H9 (cell line): ENCODE measurements at regions not wholly inside any gene's neighbourhood (a gene's known extent, or its start where the extent isn't known, plus 50 kb on each side); places are given as distances from the start of the nearest gene placed in this dataset.

Experiments
- DNase-seq: peaks from one replicate; pipeline ENCODE4 v3.0.0-alpha.2; 2017
- H2AFZ ChIP-seq: one replicate; pipeline ENCODE4 v1.6.1; 2013; ENCODE audit warnings: mild to moderate bottlenecking, low read length, control low read depth, moderate library complexity
- H2AK5ac ChIP-seq: 2 replicates; pipeline ENCODE4 v1.6.1; 2013; ENCODE audit warnings: low read length, control low read depth, mixed read lengths; ENCODE audit not compliant: insufficient read length
- H2BK120ac ChIP-seq: one replicate; pipeline ENCODE4 v1.6.1; 2013; ENCODE audit warnings: low read depth, mild to moderate bottlenecking, low read length, control low read depth, inconsistent platforms; ENCODE audit not compliant: poor library complexity, severe bottlenecking
- H2BK12ac ChIP-seq: 2 replicates; pipeline ENCODE4 v1.6.1; 2013; ENCODE audit warnings: low read length, control low read depth, mixed read lengths, low read depth; ENCODE audit not compliant: insufficient read length
- H2BK15ac ChIP-seq: 2 replicates; pipeline ENCODE4 v1.6.1; 2013; ENCODE audit warnings: low read depth, low read length, control low read depth
- H2BK20ac ChIP-seq: one replicate; pipeline ENCODE4 v1.6.1; 2013; ENCODE audit warnings: low read depth, mild to moderate bottlenecking, low read length, control low read depth, inconsistent platforms; ENCODE audit not compliant: poor library complexity, severe bottlenecking
- H2BK5ac ChIP-seq: 2 replicates; pipeline ENCODE4 v1.6.1; 2013; ENCODE audit warnings: low read length, control low read depth, mixed read lengths; ENCODE audit not compliant: insufficient read length
- H3K14ac ChIP-seq: 2 replicates; pipeline ENCODE4 v1.6.1; 2013; ENCODE audit warnings: low read length, control low read depth; ENCODE audit not compliant: insufficient read depth
- H3K18ac ChIP-seq: 2 replicates; pipeline ENCODE4 v1.6.1; 2013; ENCODE audit warnings: low read depth, mild to moderate bottlenecking, mixed read lengths, low read length, control low read depth; ENCODE audit not compliant: insufficient read length
- H3K23ac ChIP-seq: 2 replicates; pipeline ENCODE4 v1.6.1; 2013; ENCODE audit warnings: low read length, control low read depth, mixed read lengths, low read depth; ENCODE audit not compliant: insufficient read length
- H3K23me2 ChIP-seq: 2 replicates; pipeline ENCODE4 v1.6.1; 2013; ENCODE audit warnings: low read depth, mild to moderate bottlenecking, mixed read lengths, low read length, control low read depth; ENCODE audit not compliant: insufficient read length, poor library complexity, severe bottlenecking
- H3K27ac ChIP-seq: 2 replicates; pipeline ENCODE4 v1.5.1; 2013; ENCODE audit warnings: low read length, control low read depth, mixed read lengths, low read depth; ENCODE audit not compliant: insufficient read length
- H3K27me3 ChIP-seq: 2 replicates; pipeline ENCODE4 v1.6.1; 2013; ENCODE audit warnings: low read length, control low read depth, inconsistent platforms; ENCODE audit not compliant: insufficient read depth
- H3K4ac ChIP-seq: 2 replicates; pipeline ENCODE4 v1.6.1; 2013; ENCODE audit warnings: low read depth, mild to moderate bottlenecking, control low read depth, inconsistent platforms, low read length, moderate library complexity
- H3K4me1 ChIP-seq: 2 replicates; pipeline ENCODE4 v1.6.1; 2013; ENCODE audit warnings: low read length, control low read depth, inconsistent platforms; ENCODE audit not compliant: insufficient read depth
- H3K4me2 ChIP-seq: 2 replicates; pipeline ENCODE4 v1.6.1; 2013; ENCODE audit warnings: low read length, control low read depth, mixed read lengths; ENCODE audit not compliant: insufficient read length, insufficient read depth
- H3K56ac ChIP-seq: 2 replicates; pipeline ENCODE4 v1.6.1; 2013; ENCODE audit warnings: low read depth, mild to moderate bottlenecking, mixed read lengths, low read length, control low read depth; ENCODE audit not compliant: insufficient read length
- H3K79me1 ChIP-seq: 2 replicates; pipeline ENCODE4 v1.6.1; 2013; ENCODE audit warnings: low read depth, mild to moderate bottlenecking, moderate library complexity, low read length, control low read depth, inconsistent platforms; ENCODE audit not compliant: insufficient read depth, poor library complexity, severe bottlenecking
- H3K79me2 ChIP-seq: 2 replicates; pipeline ENCODE4 v1.6.1; 2013; ENCODE audit warnings: low read length, control low read depth, inconsistent platforms; ENCODE audit not compliant: insufficient read depth
- H3K9ac ChIP-seq: 2 replicates; pipeline ENCODE4 v1.6.1; 2013; ENCODE audit warnings: low read length, control low read depth, mixed read lengths; ENCODE audit not compliant: insufficient read length; ENCODE audit errors: extremely low read depth
- H3K9me3 ChIP-seq: one replicate; pipeline ENCODE4 v1.6.1; 2013; ENCODE audit warnings: low read depth, low read length, inconsistent platforms; ENCODE audit not compliant: control insufficient read depth
- H3T11ph ChIP-seq: one replicate; pipeline ENCODE4 v1.6.1; 2013; ENCODE audit warnings: mild to moderate bottlenecking, low read length, control low read depth, inconsistent platforms
- H4K20me1 ChIP-seq: one replicate; pipeline ENCODE4 v1.6.1; 2013; ENCODE audit not compliant: control insufficient read depth, insufficient read length, insufficient read depth
- H4K5ac ChIP-seq: 2 replicates; pipeline ENCODE4 v1.6.1; 2013; ENCODE audit warnings: low read depth, mild to moderate bottlenecking, mixed read lengths, low read length, control low read depth; ENCODE audit not compliant: insufficient read length
- H4K8ac ChIP-seq: replicated peaks from 2 replicates; pipeline ENCODE4 v1.6.1; 2013; ENCODE audit warnings: low read length, control low read depth, mixed read lengths, low read depth; ENCODE audit not compliant: insufficient read length
- H4K91ac ChIP-seq: 2 replicates; pipeline ENCODE4 v1.6.1; 2013; ENCODE audit warnings: low read depth, mild to moderate bottlenecking, moderate library complexity, mixed read lengths, low read length, control low read depth; ENCODE audit not compliant: insufficient read length
- H3K27ac Mint-ChIP-seq, 3 experiments: 2 replicates in 2 of 3; 3 replicates in 1 of 3; pipeline ENCODE4 v1.8.0; 2020 to 2021; ENCODE audit warnings: mixed read lengths in 3 of 3, mild to moderate bottlenecking in 1 of 3, moderate library complexity in 1 of 3
- H3K27me3 Mint-ChIP-seq: 2 replicates; pipeline ENCODE4 v1.8.0; 2021; ENCODE audit warnings: low read depth, mild to moderate bottlenecking, moderate library complexity, mixed read lengths
- H3K36me3 Mint-ChIP-seq, 3 experiments: 2 replicates in 2 of 3; 3 replicates in 1 of 3; pipeline ENCODE4 v1.8.0; 2020 to 2021; ENCODE audit warnings: low read depth in 3 of 3, mixed read lengths in 3 of 3; ENCODE audit not compliant: insufficient read depth in 1 of 3
- H3K4me1 Mint-ChIP-seq, 2 experiments: 2 replicates each; pipeline ENCODE4 v1.8.0; 2020; ENCODE audit warnings: mixed read lengths in 2 of 2
- H3K4me3 Mint-ChIP-seq, 2 experiments: 2 replicates in 1 of 2; 3 replicates in 1 of 2; pipeline ENCODE4 v1.8.0; 2020 to 2021; ENCODE audit warnings: mild to moderate bottlenecking in 2 of 2, mixed read lengths in 2 of 2, moderate library complexity in 1 of 2
- H3K9me3 Mint-ChIP-seq, 2 experiments: 2 replicates in 1 of 2; 3 replicates in 1 of 2; pipeline ENCODE4 v1.8.0; 2020; ENCODE audit warnings: mild to moderate bottlenecking in 2 of 2, mixed read lengths in 2 of 2, moderate library complexity in 1 of 2
- WGBS: extraction: QIAGEN DNeasy Blood & Tissue Kit; methylation state at CpG from one replicate; pipeline ENCODE4 v1.1.7; 2013; ENCODE audit warnings: missing lambda C conversion rate, low lambda C conversion rate, mixed read lengths; ENCODE audit not compliant: insufficient read length; ENCODE audit errors: extremely low coverage; 5-methylcytosine and 5-hydroxymethylcytosine counted together
- TF ChIP-seq, protein P1 (sequence below): fragments of 200-600 bp; sonication (generic); conservative IDR thresholded peaks from 3 replicates; pipeline ENCODE4 v1.8.0; 2021; ENCODE audit warnings: antibody characterized with exemption, mild to moderate bottlenecking

DNA sequence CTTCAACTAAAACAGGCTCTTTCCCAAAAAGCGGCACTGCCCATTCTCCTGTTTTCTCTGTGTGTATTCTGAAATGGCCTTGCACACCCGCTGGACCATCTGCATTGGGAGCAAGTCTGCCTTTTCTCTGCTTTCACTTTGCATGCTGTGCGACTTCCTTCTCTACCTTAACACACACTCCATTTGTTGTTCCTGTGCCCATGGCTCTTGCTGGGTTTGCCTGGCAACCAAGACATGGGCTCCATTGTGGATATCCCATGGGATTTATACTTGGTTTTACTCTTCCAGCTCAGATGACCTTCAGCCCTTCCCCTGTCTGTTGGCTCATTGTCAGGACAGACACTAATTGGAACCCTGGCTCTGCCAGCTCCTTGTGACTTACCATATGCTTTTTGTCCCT is 465.3 kb downstream of the REEP3 start:
- no peak overlapping the region for H3K4ac ChIP-seq
- Mint-ChIP-seq H3K9me3 (peaks cover 38 to 53% of the 10 kb centered on the region in 2 experiments), H3K4me3 (no peak overlapping the region; a peak in 1 of 5 replicates), H3K27me3 (no peaks in the 10 kb centered on the region), H3K4me1 (no peaks in the 10 kb centered on the region), H3K36me3 (peaks cover 15 to 33% (median 15%) of the 10 kb centered on the region in 3 experiments; a peak in 6 of 7 replicates), H3K27ac (no peak overlapping the region)
- peaks cover 30% of the 10 kb centered on the region for H3K9me3 ChIP-seq
- H2AK5ac ChIP-seq = no peak overlapping the region
- no peak for DNase-seq
- no peaks in the 10 kb centered on the region for H3K4me1 ChIP-seq
- H3K23me2 ChIP-seq = no peaks in the 10 kb centered on the region
- H4K5ac ChIP-seq = no peak overlapping the region
- no peak overlapping the region for H2BK15ac ChIP-seq
- no peaks in the 10 kb centered on the region for H3K79me1 ChIP-seq
- WGBS = no CpG with 5 or more reads among the region's 3 CpGs
- no peak overlapping the region for H3K4me2 ChIP-seq
- H2BK120ac ChIP-seq = no peak overlapping the region
- no peak overlapping the region for H3K18ac ChIP-seq
- H3K79me2 ChIP-seq = no peaks in the 10 kb centered on the region
- H3K27ac ChIP-seq = no peak overlapping the region
- H3K23ac ChIP-seq = no peak overlapping the region
- H3K9ac ChIP-seq = no peak overlapping the region
- H4K91ac ChIP-seq = no peak overlapping the region
- no peak overlapping the region for H2BK5ac ChIP-seq
- no peak overlapping the region for H2BK12ac ChIP-seq
- no peak overlapping the region for H3K56ac ChIP-seq
- no peak overlapping the region for H2AFZ ChIP-seq
- H3T11ph ChIP-seq = no peak overlapping the region
- H4K8ac ChIP-seq = no peak overlapping the region
- no peak overlapping the region for H2BK20ac ChIP-seq
- no peak overlapping the region for H3K14ac ChIP-seq
- H3K27me3 ChIP-seq = no peaks in the 10 kb centered on the region
- no peaks in the 10 kb centered on the region for H4K20me1 ChIP-seq
- TF ChIP-seq, protein P1, sequence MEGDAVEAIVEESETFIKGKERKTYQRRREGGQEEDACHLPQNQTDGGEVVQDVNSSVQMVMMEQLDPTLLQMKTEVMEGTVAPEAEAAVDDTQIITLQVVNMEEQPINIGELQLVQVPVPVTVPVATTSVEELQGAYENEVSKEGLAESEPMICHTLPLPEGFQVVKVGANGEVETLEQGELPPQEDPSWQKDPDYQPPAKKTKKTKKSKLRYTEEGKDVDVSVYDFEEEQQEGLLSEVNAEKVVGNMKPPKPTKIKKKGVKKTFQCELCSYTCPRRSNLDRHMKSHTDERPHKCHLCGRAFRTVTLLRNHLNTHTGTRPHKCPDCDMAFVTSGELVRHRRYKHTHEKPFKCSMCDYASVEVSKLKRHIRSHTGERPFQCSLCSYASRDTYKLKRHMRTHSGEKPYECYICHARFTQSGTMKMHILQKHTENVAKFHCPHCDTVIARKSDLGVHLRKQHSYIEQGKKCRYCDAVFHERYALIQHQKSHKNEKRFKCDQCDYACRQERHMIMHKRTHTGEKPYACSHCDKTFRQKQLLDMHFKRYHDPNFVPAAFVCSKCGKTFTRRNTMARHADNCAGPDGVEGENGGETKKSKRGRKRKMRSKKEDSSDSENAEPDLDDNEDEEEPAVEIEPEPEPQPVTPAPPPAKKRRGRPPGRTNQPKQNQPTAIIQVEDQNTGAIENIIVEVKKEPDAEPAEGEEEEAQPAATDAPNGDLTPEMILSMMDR = no peak
